SK-N-MC (cell line): ENCODE measurements at regions not wholly inside any gene's neighbourhood (a gene's known extent, or its start where the extent isn't known, plus 50 kb on each side); places are given as distances from the start of the nearest gene placed in this dataset.
"Not testable (repeated sequence)": the region's sequence is repeated elsewhere in the genome, so short reads cannot be mapped to it uniquely, and the experiment has no call there.

Experiments
- DNase-seq: peaks from one replicate; pipeline ENCODE4 v3.0.0-alpha.2; 2011; ENCODE audit warnings: low read depth, low spot score
- H3K27ac ChIP-seq: fragments of 200-600 bp; sonication (generic); 2 replicates; pipeline ENCODE4 v1.5.1; 2016; ENCODE audit warnings: mixed run types
- H3K36me3 ChIP-seq: fragments of 200-600 bp; sonication (generic); 2 replicates; pipeline ENCODE4 v1.6.1; 2017; ENCODE audit warnings: antibody characterized with exemption, low read length, mixed read lengths; ENCODE audit not compliant: insufficient read depth
- H3K4me3 ChIP-seq: fragments of 200-600 bp; sonication (generic); 2 replicates; pipeline ENCODE4 v1.5.1; 2016
- H3K9ac ChIP-seq: fragments of 200-600 bp; sonication (generic); 2 replicates; pipeline ENCODE4 v1.8.0; 2017; ENCODE audit warnings: mixed run types, mixed read lengths; ENCODE audit not compliant: insufficient read length
- H3K9me3 ChIP-seq: fragments of 200-600 bp; sonication (generic); 2 replicates; pipeline ENCODE4 v1.6.1; 2017; ENCODE audit warnings: low read depth, mild to moderate bottlenecking, antibody characterized with exemption, low read length, moderate library complexity, mixed read lengths

GRCh38 chr12:8282181-8282580 is 54.8 kb upstream of the FAM90A1 start:
- H3K4me3 ChIP-seq, H3K9ac ChIP-seq, H3K9me3 ChIP-seq, H3K36me3 ChIP-seq, DNase-seq, H3K27ac ChIP-seq: not testable (repeated sequence)

DNA sequence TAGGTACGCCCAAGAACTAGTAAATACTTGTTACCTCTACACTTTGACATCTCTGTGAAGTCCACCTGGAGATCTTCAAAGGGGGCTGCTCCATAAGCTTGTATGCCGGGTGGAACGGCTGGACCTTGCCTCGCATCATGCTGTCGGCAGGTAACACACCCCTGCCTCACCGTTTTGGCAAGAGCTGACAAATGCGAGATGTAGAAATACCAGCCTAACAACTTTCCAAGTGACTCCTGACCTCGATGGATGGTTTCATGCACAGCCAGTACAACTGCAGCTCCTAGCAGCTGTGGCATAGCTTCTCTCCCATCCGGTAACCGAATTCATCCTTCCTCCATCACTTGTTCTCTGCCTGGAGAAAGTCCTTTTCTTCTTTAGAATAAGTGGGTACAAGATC is 58.3 kb upstream of the FAM90A1 start:
- H3K36me3 ChIP-seq, DNase-seq, H3K4me3 ChIP-seq, H3K9ac ChIP-seq, H3K27ac ChIP-seq, H3K9me3 ChIP-seq: not testable (repeated sequence)

DNA sequence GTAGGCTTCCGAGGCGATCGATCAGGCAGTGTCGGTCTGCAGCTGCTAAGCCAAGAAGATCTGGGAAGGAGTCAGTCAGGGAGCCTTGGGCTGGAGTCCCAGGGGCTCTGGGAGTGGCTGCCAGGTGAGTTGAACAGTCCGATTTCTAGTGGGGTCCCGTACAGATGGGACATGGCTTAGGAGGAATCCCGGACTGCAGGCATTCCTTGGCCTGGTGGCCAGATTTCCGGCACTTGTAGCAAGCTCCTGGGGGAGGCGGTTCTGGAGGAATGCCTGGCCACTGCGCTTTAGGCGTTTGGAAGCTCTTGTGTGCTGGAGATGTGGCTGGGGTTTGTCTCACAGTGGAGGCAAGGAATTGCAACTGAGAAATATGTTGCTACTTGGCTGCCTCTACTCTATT is 64.3 kb upstream of the FAM90A1 start:
- not testable (repeated sequence) for H3K4me3 ChIP-seq, H3K27ac ChIP-seq, DNase-seq, H3K9me3 ChIP-seq, H3K36me3 ChIP-seq, H3K9ac ChIP-seq

DNA sequence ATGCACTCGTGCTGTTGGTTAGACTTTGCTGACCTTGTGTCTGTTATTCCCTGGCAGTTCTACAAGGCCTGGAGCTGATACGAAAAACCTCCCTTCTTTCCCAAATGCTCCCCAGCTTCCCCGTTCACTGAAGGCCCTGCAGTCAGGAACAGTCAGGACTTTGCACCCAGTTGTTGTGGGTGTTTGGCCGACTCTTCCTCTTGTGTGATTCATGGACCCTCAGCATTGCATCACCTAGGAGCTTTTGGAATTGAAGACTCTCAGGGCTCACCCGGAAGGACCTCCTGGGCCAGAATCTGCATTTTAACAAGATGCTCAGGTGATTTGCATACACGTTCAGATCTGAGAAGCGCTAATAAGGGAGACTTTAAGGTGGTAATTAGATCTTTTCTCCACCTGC is 67.2 kb upstream of the FAM90A1 start:
- H3K36me3 ChIP-seq, H3K9ac ChIP-seq, DNase-seq, H3K4me3 ChIP-seq, H3K27ac ChIP-seq, H3K9me3 ChIP-seq: not testable (repeated sequence)

DNA sequence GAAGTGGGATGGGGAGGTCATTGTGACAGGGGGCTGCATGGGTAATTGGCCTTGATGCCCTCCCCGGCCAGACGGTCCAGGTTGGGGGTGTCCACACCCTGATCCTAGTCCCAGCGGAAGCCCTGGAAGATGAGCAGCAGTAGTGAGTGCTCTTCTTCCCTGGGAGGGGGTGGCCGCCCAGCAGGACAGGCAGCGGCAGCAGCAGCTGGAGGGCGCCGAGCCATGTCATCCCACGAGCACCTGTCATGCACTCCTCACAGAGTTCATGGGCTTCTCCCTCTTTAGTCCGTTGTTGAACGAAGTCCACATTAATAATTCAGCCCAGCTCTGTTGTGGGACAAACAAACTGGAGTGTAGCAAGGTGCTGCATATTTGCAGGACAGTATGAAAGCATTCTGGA is 81.2 kb upstream of the FAM90A1 start:
- not testable (repeated sequence) for H3K9me3 ChIP-seq, H3K27ac ChIP-seq, H3K9ac ChIP-seq, H3K4me3 ChIP-seq, DNase-seq, H3K36me3 ChIP-seq

DNA sequence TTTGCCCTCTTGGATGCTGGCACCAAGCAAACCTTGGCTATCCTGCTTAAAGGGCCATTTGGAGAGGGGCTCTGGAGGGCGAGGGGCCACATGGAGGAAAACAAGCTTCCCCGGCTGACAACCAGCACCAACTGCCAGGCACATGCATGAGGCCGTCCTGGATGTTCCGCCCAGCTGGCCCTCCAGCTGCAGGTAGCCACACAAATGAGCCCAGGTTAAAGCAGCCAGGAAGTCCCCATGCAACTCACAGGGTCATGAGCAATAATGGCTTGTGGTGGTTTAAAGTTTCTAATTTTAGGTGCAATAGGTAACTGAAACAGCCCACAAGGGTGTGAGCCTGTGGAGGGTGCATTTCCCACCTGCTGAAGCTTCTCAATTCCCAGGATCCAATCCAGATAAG is 88.6 kb upstream of the FAM90A1 start:
- H3K27ac ChIP-seq, H3K9me3 ChIP-seq, DNase-seq, H3K4me3 ChIP-seq, H3K9ac ChIP-seq, H3K36me3 ChIP-seq: not testable (repeated sequence)

- not testable (repeated sequence) for H3K27ac ChIP-seq, DNase-seq, H3K36me3 ChIP-seq, H3K4me3 ChIP-seq, H3K9ac ChIP-seq, H3K9me3 ChIP-seq
Observed at GRCh38 chr12:8317675-8318074, 90.3 kb upstream of the FAM90A1 start.

GRCh38 chr12:8320251-8320730 is 92.9 kb upstream of the FAM90A1 start:
- not testable (repeated sequence) for H3K36me3 ChIP-seq, H3K9ac ChIP-seq, H3K9me3 ChIP-seq, DNase-seq, H3K4me3 ChIP-seq, H3K27ac ChIP-seq

- not testable (repeated sequence) for H3K9me3 ChIP-seq, H3K27ac ChIP-seq, H3K4me3 ChIP-seq, H3K36me3 ChIP-seq, H3K9ac ChIP-seq, DNase-seq
Observed at GRCh38 chr12:8320791-8321370, 93.5 kb upstream of the FAM90A1 start.

DNA sequence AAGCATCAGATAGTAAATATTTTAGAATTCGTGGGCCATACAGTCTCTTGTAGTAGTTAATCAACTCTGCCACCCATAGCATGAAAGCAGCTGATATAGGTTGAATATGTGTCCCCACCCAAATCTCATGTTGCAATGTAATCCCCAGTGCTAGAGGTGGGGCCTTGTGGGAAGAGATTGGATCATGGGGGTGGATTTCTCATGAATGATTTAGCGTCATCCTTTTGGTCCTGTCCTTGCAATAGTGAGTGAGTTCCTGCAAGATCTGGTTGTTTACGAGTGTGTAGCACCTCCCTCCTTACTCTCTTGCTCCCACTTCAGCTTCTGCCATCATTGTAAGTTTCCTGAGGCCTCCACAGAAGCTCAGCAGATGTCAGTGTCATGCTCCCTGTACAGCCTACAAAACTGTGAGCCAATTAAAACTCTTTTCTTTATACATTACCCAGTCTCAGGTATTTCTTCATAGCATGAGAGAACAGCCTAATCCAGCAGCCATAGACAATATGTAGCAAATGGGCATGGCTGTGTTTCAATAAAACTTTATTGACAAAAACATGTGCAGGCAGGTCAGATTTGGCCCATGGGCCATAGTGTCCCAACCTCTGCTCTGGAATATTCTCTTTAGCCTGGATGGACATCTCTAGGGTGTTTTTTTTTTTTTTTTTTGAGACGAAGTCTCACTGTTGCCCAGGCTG is 97.9 kb upstream of the FAM90A1 start:
- not testable (repeated sequence) for H3K4me3 ChIP-seq, H3K9me3 ChIP-seq, DNase-seq, H3K9ac ChIP-seq, H3K36me3 ChIP-seq, H3K27ac ChIP-seq

- H3K9me3 ChIP-seq, H3K27ac ChIP-seq, DNase-seq: not testable (repeated sequence)
Observed at GRCh38 chr12:8328835-8329234, 101.4 kb upstream of the FAM90A1 start.

GRCh38 chr12:8332373-8332772 is 105.0 kb upstream of the FAM90A1 start:
- not testable (repeated sequence) for H3K27ac ChIP-seq, DNase-seq, H3K9me3 ChIP-seq, H3K9ac ChIP-seq, H3K36me3 ChIP-seq, H3K4me3 ChIP-seq

More at GRCh38 chr12:8328835-8329234, 101.4 kb upstream of the FAM90A1 start:
- H3K4me3 ChIP-seq, H3K36me3 ChIP-seq, H3K9ac ChIP-seq: not testable (repeated sequence)

DNA sequence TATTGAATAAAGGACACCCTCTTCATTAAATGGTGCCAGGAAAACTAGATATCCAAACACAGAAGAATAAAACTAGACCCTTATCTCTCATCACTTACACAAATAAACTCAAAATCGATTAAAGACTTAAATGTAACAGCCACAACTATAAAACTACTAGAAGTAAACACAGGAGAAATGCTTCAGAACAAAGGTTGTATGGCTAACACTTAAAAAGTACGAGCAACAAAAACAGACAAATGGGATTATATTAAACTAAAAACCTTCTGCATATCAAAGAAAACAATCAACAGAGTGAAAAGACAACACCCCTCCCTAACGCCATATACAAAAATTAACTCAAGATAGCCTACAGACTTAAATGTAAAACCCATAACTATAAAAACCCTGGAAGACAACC is 104.7 kb upstream of the CLEC6A start:
- not testable (repeated sequence) for H3K36me3 ChIP-seq

DNA sequence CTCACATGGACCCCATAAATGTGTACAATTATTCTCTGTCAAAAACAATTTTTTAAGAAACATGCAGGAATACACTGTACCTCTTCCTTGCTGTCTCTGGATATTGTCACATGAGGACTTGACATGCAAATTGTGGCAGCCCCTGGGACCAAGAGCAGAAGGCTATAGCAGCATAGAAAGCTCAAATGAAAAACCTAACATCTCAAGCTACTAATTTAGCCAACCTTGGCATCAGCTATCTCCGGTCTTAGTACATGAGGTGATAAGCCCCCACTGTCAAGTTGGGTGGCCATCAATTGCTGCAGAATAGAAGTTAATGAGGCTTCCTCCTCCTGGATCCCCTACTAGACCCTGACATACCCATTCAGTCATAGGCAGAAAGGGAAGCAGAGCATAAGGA is 101.0 kb upstream of the CLEC6A start:
- DNase-seq, H3K27ac ChIP-seq, H3K9ac ChIP-seq, H3K9me3 ChIP-seq, H3K4me3 ChIP-seq, H3K36me3 ChIP-seq: not testable (repeated sequence)

More for the DNA sequence above, 104.7 kb upstream of the CLEC6A start:
- not testable (repeated sequence) for DNase-seq, H3K27ac ChIP-seq, H3K9ac ChIP-seq, H3K4me3 ChIP-seq, H3K9me3 ChIP-seq

DNA sequence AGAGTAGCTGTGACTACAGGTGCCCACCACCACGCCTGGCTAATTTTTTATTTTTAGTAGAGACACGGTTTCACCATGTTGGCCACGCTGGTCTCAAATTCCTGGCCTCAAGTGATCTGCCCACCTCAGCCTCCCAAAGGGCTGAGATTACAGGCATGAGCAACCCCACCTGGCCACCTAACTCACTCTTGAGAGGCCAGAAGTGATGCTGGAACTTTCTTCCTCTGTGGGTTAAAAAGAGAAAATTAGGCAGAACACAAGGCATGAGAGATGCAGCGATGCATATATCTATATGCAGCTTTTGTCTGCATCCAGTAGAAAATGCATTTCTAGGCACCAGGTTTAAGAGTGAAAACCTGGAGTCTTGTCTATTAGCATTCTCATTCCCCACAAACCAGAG is 100.2 kb upstream of the CLEC6A start:
- not testable (repeated sequence) for H3K36me3 ChIP-seq, H3K4me3 ChIP-seq, DNase-seq, H3K27ac ChIP-seq, H3K9me3 ChIP-seq, H3K9ac ChIP-seq
